SK-N-MC (cell line): ENCODE measurements at regions not wholly inside any gene's neighbourhood (a gene's known extent, or its start where the extent isn't known, plus 50 kb on each side); places are given as distances from the start of the nearest gene placed in this dataset.

ENCODE experiments used
- EZH2 ChIP-seq: fragments of 200-600 bp; sonication (generic); IDR thresholded peaks from one replicate; pipeline ENCODE4 v1.6.1; 2017; ENCODE audit warnings: antibody characterized with exemption
- FOXP2 ChIP-seq: optimal IDR thresholded peaks from 2 replicates; pipeline ENCODE3; 2011; ENCODE audit warnings: mild to moderate bottlenecking, moderate library complexity; ENCODE audit not compliant: insufficient read depth; ENCODE audit errors: extremely low read length, control extremely low read depth
- POLR2AphosphoS5 ChIP-seq: IDR thresholded peaks from 2 replicates; pipeline ENCODE4 v1.6.1; 2012; ENCODE audit warnings: mild to moderate bottlenecking, low read depth, low read length, borderline replicate concordance

GRCh38 chr4:96093563-96093962 lies 253.7 kb downstream of the PDHA2 start:
- TF ChIP-seq EZH2 (no peak), POLR2AphosphoS5 (no peak), FOXP2 (no peak)
